DLD1 (cell line): ENCODE measurements at regions not wholly inside any gene's neighbourhood (a gene's known extent, or its start where the extent isn't known, plus 50 kb on each side); places are given as distances from the start of the nearest gene placed in this dataset.
"Not testable (repeated sequence)": the region's sequence is repeated elsewhere in the genome, so short reads cannot be mapped to it uniquely, and the experiment has no call there.

Source experiments
- in situ Hi-C: cut with HindIII; loops from 2 replicates; pipeline ENCODE4 v1.10.0; 2017; ENCODE audit warnings: low sequenced_read_pairs

DNA sequence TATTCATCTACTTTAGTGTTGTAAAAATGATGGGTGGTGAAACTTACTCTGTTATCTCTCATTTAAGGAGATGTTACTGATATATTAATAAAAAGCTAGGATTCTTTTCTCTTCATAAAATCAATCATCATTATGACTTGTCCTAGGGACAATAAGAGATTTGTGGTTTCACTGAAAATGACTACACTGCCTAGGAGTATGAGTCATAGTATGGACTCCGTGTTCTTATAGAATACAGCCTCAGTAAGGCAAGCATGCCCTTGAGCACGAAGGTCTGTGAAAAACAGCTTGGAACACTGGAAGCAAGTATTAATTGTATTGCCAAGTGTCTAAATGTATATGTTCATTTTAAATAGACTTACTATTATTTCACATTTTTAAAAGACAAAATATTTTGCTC is 749.2 kb upstream of the PCDH15 start:
- in situ Hi-C loops, result no loop called here

DNA sequence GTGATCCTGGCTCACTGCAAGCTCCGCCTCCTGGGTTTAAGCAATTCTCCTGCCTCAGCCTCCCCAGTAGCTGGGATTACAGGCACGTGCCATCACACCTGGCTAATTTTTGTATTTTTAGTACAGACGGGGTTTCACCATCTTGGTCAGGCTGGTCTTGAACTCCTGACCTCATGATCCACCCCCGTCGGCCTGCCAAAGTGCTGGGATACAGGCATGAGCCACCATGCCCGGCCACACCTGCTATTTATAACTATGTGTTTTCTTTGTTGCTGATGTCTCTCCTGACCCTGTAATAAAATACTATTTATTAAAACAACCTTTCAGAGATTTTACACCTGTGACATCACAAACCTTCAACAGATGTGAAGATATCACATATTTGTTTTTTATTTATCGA is 736.5 kb upstream of the PCDH15 start:
- in situ Hi-C loops, result not testable (repeated sequence)

DNA sequence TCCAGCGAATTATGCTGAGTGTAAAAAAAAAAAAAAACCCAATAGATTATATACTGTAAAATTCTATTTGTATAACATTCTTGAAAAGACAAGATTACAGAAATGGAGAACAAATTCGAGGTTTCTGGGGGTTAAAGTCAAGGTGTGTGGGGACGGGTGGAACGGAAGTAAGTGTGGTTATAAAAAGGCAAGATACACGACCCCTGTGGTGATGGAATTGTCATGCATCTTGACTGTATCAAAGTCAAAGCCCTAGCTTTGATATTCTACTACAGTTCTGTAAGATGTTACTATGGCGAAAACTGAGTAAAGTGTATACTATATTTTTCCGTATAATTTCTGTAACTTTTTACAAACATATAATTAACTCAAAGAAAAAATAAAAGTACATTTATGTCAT is 718.2 kb upstream of the PCDH15 start:
- in situ Hi-C loops, result no loop called here

DNA sequence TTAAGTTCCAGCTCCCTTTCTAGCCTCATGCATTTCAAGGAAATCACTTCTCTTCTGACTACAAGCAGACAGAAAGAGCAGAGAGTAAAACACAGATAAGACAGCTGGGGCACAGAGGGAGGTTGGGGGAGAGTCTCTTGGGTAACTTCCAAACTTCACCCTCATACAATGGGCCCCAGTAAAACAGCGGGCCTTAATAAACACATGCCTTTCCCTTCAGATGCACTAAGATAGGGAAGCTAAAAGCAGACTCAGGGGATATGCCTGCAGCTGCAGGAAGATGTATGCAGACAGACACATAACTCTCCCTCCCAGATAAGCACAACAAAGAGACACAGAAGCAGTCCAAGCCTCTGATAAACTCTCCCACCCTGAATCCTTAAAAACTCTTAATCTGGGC is 717.4 kb upstream of the PCDH15 start:
- in situ Hi-C loops, result not testable (repeated sequence)

DNA sequence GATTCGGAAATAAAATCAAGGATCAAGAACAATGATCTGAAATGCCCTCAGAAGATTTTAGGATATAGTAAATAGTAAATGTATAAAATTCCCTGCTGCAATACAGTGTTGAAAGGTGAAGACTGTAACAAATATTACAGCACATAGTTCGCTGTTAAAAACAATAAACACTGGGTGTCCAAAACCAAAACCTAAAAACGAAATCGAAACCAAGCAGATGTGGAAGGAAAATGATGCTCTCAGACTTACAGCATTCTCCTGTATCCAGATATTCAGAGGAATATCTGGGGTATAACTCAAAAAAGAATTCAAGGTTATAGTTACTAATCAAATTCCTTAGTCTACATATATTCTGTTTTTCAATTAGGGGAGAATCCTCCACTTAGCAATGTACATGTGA is 708.1 kb upstream of the PCDH15 start:
- in situ Hi-C loops, result no loop called here

DNA sequence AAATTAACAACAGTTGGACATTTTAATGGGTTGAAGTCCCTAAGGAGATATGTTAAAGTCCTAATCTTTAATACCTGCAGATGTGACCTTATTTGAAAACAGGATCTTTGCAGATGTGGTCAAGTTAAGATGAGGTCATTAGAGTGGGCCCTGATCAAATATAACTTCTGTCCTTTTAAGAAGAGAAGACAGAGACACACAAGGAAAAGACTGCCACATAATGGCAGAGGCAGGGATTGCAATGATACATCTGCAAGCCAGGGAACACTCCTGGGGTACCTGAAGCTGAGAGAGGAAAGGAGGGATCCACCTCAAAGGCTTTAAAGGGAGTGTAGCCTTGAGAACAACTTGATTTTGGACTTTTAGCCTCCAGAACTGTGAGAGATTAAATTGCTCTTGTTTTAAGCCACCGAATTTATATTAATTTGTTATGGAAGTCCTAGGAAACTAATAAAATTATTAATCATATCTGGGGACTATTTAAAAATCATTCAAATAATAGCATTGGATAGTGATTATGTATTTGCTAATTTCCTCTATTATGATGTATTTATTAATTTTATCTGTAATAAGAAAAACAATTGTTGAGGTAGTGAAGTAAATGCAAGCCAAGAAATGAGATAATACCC is 700.0 kb upstream of the PCDH15 start:
- in situ Hi-C loops, result no loop called here

DNA sequence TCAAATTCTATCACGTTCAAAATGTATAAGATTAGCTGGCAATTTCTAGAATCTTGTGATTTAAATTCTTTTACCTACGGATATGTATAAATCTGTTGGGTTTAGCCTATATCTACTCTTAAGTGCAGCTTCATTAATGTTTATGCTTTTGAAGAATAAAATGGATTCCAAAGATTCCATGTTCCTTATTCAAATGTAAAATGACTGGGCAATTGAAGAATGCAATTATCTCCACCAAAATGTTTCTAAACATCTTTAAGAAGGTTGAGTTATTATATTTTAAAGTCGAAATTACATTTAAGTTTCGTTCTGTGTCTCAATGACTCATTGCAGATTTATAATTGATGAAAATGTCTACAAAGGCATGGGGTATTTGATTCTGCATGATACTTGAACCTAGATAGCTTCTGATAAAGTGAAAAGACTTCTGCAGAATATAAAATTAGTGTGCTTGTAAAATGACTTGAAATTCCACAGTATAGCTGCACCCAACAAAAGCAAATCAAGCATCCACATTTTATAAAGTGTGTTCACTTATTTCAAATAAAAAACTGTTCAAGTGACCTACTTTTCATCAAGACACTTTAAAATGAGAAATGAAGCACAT is 697.0 kb upstream of the PCDH15 start:
- in situ Hi-C loops, result no loop called here

DNA sequence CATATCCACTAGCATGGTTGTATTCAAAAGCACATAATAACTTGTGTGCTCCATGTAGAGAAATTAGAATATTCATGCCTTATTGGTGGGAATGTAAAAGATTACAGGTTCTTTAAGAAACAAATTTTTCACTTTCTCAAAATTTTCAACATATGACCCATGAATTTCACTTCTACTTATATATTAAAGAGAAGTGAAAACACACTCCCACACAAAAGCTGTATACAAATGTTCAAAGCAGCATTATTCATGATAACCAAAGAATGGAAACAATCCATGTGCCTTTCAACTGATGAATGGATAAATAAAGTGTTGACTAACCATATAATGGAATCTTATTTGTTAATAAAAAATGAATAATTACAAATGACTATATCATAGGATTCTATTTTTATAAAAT is 694.5 kb upstream of the PCDH15 start:
- in situ Hi-C loops, result no loop called here

DNA sequence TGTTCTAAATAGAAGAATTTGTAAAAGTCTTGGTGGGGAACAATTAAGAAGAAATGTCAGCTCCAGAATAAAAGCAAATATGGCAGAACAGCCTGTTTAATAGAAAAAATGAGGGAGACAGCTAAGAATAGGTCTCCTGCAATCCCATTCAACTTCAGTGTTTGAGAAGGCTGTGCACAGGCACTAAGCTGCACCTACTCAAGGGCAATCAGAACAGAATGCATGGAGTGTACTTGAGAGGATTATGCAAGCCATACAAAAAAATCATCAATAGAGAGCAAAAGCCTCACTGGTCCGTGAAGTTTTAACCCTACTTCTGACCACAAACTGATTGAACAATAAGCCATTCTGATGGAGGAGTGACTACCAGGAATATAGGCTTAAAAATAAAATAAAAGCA is 690.7 kb upstream of the PCDH15 start:
- in situ Hi-C loops, result no loop called here

DNA sequence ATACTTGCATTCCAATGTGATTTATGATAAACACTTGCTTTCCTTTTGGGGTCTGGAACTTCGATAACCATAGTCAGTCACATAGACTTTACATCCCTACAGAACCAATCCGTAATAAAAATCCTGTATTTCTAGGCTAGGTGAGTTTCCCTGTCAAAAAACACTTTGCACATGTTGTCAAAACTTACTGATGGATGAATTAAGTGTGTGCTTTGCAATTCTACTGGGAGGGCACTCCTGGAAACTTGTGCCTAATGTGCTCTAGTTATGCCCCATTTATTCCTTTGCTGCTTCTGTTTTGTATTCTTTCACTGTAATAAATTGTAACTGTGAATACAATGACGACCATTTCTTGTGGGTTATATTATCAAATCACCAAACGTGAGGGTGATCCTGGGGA is 684.8 kb upstream of the PCDH15 start:
- in situ Hi-C loops, result no loop called here

DNA sequence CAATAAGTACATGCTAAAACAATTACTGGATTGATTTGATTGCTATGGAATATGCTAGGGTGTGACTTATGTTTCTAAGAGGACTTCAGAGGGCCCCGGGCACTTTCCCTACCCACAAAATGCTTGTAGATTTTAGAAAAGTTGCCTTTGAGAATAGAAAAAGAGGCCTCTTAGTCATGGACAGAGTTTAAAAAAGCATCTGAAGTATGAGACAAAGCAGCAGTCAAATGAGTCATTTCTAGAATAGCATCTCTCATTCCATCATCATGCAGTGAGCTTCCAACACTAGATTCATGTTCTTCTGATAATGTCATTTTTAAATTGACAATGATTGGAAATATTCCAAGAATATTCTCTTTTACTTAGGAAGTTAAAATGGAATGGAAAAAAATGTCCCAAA is 675.1 kb upstream of the PCDH15 start:
- in situ Hi-C loops, result no loop called here

DNA sequence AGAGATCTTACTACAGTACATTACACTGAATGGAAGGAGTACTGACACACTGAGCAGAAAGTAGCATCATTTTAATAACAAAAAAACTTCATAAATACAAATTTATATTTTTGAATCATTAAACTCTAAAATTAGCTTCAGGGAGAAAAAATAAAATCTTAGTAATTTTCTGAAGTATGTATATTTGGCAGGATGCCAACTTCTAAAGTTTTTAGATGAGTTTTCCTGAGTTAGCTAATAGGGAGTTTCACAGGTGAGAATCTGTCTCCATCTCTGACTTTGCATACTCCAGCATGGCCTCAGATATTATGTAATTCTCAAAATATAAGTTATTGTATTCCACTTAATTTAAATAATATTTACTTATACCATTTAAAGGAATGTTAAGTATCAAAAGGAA is 673.2 kb upstream of the PCDH15 start:
- in situ Hi-C loops, result no loop called here

DNA sequence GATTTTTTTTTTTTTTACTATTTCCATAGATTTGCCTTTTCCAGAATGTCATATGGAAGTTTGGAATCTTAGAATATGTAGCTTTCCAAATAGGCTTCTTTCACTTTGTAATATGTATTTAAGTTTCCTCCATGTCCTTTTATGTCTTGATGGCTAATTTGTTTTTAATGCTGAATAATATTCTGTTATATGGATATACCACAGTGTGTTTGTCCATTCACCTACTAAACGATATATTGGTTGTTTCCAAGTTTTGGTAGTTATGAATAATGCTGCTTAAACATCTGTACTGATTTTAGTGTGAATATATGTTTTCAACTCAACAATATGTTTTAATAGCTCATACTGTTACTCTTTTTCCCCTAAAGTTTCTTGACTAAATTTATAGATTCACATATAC is 669.8 kb upstream of the PCDH15 start:
- in situ Hi-C loops, result no loop called here

DNA sequence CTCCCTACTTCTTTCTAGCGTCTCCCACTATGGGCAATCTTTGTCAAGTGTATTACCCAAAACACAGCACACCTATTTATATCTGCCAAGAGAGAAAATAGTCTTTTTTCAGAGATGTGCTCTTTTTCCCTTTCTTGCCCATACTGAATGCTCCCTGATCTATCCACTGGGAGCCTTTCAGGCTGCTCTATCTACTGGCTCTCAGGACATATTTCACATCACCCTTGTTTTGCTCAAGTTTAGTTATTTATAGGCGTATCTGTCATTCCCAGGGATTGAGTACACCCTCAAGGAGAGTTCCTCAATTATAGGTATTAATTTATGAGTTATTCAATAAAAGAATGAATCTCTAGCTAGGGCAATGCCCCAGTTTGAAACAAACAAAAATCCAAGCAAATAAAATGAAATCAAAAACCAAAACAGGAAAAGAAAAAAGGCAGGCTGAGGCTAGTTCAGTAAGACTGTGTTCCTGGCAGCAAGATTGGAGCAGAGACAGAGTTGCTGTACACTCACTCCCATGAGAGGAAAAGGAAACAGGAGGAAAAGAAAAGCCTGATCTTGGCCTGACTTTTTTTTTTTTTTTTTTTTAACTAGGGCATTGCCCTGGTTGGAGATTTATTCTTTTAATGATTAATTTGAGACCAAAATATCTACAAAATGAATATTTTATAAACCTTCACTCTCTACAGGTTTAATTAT is 665.9 kb upstream of the PCDH15 start:
- in situ Hi-C loops, result no loop called here

DNA sequence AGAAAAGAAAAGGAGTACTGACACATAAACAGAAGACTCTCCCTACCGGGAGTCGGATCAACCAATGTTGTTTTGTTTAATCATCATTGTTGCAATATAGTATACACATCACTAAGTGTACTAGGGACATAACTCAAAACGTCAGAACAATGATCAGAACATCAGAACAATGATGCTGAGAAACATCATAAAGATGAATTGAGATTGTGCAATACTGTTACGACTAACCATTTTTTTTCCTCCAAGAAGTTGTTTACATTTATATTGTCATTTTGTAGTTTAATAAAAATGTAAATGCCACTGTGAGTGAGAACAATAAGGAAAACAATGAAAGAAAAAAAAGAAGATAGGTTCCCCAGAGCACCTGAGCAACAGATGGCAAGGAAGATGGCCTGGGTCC is 663.1 kb upstream of the PCDH15 start:
- in situ Hi-C loops, result no loop called here

DNA sequence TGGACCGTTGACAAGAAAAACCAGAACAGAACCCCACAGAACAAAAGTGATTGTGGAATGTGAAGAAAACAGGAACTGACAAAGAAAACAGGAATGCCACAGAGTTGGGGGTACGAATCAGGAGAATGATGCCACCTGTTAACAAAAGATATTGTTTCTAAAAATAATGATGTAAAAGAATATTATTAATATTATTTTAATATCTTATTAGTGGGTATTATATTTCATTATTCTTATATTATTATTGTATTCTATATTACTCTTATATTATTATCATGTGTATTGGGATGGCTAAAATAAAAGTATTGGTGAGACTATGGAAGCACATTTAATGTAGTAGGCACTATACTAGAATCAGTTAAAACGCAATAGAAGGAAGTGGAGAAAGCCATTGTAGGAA is 659.0 kb upstream of the PCDH15 start:
- in situ Hi-C loops, result no loop called here

DNA sequence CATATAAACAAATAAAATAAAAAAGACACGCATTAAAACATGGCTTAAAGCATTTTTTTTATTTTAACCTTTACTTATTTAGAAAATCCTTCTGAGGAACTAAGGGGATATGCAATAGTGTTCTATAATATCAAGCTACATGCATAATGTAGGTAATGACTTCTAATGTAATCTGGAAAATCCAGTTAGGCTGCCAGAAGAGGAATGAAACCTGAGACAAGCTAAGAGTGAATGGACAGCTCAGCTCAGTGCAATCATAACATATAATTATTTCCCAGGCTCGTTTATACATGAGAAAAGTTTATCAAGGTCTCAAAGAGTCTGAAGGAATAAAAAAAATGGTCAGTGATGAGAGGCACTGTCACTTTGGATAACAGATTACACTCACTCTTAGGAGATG is 649.0 kb upstream of the PCDH15 start:
- in situ Hi-C loops, result no loop called here

DNA sequence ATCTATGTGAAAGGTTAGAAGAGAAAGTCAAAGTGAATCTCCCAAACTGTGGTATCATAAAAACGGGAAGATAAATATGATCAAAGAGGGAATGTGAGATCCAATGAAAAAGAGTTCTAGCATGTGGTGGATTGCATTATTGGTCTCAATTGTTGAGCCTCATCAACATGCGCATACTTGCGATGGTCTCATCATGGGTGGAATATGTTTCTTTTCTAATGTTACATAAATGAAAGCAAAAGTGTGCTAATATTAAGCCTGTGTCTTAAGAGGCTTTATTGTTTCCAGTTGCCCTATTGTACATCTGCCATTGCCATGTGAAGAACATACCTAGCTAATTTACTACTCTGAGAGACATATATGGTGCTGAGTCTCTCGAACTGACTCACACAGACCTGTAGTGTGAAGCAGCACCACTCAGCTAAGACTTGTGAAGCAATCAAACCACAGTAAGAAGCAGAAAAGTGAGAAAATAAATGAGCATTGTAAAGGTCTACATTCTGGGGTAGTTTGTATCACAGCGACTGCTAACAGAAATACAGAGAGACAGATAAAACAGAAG is 645.5 kb upstream of the PCDH15 start:
- in situ Hi-C loops, result no loop called here

DNA sequence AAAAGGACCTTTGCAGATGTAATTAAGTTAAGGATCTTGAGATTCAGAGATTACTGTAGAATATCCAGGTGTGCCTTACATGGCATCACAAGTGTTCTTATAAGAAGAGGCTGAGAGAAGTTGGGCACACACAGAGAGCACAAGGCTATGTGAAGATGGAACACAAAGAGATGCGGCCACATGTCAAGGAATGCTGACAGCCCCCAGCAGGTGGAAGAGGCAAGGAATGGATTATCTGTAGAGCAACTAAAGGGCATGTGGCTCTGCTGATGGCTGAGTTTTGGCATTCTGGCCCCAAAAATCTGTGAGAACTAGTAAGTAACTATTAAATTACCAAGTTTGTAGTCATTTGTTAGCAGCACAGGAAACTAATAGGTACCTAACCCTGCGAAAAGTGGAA is 640.7 kb upstream of the PCDH15 start:
- in situ Hi-C loops, result no loop called here

DNA sequence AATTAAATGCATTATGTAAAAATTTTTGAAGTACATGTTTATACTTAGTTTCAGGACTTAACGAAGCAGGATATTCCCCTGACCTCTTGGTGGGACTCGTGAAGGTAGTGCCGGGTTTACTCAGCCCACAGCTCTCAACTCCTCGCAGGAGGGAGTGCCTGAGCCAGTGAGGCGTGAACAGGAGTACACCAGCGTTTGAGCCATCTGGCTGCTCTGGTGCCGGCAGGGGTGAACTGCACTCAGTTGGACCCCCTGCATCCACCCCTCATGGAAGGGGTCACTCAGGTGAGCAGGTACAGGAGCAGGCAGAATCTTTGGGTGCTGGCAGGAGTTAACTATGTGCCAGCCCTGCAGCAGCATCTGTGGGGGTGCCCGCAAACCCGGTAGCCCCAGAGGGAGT is 625.1 kb upstream of the PCDH15 start:
- in situ Hi-C loops, result no loop called here

DNA sequence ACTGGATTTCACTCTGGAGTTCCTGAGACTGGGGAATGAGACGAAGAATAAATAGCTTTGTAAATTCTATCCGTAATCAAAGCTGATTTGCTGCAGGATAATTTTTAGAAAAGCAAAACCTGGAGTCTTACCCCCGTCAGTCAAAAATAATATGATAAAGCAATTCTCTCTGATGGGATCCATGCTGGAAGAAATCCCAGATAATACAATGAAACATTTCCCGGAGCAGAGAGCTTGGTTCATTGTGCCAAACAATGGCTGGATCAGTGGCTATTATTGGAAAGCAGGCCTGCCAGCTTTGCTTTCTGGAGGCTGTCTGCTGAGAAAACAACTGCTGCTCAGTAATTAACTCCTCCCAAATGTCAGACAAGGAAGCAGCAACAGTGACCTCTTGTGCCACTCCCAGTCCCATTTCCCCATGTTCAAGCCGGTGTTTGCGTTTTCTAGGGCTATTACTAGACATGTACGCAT is 609.4 kb upstream of the PCDH15 start:
- in situ Hi-C loops, result no loop called here

DNA sequence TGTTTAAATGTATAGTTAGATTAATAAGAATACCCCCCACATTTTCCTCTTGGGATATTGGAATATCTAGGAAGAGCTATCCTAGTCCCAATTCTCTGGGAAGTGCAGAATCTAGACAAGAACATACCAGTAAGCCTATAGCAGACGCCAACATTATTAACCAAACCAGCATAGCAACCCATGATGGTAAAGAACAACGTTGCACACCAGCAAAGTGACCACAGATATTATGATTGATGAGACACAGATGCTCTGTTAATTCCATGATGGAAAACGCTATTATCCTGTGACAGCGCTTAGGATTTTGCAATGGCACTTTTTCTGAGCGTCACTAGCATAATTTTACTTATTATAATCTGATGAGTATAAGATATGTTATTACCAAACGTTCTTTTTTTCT is 603.1 kb upstream of the PCDH15 start:
- in situ Hi-C loops, result no loop called here
